HG02623 (cell line): ENCODE measurements at regions not wholly inside any gene's neighbourhood (a gene's known extent, or its start where the extent isn't known, plus 50 kb on each side); places are given as distances from the start of the nearest gene placed in this dataset.

ENCODE experiments used
- ATAC-seq: cut with Tn5 transposase; IDR thresholded peaks from one replicate; pipeline ENCODE4 v1.9.1; 2021; ENCODE audit warnings: moderate library complexity; ENCODE audit not compliant: unreplicated experiment

DNA sequence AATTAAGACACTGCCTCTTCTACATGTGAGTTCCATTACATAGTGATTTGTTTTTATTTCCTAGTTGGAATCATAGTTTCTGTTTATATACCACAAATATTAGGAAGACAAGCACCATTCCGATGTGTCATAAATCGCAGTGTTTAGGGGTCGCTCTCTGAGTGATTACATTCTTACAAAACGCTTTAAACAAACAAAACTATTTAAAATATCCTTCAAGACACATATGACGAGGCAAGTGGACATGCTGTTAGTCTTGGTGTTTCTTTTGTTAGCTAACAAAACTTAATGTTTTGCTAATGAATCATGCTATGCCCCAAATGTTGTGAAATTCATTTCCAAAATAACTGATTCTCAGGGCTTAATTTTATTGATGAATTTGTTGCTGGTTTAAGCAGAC lies 1219.3 kb upstream of the PRKX start:
- ATAC-seq: no peak

DNA sequence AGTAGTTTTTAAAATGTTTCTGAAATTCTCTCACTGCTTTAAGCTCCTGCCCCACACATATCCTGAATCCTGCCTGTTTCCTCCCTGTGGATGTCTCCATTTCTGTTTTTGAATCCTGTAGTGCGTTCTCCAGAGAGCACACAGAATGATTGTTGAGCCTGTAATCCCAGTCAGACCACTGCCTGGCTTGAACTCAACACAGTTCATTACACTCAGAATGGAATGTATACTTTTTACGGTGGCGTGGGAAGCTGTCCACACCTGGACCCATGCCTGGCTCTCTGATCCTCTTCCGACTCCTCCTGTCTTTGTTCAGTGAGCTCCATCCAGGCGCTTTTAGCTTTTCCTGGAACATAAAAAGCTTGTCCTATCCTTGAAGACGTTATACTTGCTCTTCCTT lies 1217.0 kb upstream of the PRKX start:
- no peak for ATAC-seq

DNA sequence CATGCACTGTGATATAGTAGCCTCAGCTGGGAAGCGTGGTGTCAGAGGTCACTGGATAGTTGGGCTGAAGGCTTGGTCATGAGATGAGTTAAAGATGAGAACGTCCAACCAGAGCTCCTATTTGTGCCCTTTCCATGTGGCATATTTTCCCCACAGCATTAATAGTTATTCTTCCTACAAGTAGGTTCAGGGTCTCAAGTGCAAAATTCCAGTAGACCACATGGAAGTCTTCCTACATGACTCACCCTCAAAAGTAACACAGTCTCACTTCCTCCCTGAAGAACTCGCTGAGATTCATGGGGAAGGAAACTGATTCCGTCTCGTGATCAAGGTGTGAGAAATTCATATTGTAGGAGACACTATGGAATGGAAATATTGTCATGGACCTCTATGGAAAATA lies 1212.5 kb upstream of the PRKX start:
- ATAC-seq: no peak

DNA sequence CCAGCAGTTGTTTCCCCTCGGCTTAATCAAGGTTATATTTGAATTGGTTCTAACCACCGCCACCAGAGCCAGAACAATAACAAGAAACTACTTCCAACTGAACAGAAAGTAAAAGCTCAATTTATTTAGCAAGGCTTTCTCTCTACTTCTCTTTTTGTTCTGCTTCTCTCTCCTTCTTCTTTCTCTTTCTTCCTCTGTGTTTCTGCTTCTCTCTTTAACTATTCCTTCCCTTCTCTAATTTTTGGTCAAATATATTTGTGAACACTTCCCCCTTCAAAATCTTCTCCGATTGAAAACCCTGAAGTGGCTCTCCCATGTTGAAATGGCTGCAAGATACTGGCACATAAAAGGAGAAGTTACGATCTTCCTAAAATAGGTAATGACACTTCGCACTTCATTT lies 1195.9 kb upstream of the PRKX start:
- ATAC-seq: no peak

DNA sequence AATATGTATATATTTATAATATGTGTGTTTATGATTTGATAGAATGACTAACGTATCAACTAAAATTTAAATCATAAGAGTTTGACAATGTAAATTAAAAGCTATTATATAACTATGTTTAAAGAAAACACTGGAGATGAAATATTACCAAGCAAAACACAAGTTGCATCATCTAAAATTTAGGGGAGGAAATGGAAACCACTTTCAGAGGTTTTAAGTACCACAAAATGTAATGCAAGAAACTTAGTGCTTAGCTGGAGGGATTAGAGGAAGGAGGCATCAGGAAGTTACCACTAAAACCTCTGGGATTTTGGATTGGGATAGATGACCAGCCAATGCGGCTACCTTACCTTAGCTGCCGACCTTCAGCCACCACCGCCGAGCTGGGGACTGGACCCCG lies 1192.1 kb upstream of the PRKX start:
- no peak for ATAC-seq

DNA sequence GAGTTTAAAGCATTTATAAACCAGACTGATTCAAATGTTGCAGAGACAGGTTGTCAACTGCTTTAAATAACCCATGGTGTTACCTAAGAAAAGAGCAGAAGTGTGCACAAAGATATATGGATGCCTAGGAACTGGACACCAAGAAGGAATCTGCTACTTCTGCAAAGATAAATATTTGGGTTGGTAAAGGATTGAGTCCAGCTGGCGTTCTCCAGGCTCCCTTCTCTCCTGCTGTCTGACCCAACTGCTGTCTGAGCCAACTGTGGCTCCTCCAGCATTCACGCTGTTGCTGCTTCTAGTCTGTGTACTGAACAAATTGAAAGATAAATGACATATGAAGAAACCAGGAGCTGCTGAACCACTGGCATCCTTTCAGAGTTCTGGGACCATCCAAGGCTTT lies 1167.8 kb upstream of the PRKX start:
- no peak for ATAC-seq

DNA sequence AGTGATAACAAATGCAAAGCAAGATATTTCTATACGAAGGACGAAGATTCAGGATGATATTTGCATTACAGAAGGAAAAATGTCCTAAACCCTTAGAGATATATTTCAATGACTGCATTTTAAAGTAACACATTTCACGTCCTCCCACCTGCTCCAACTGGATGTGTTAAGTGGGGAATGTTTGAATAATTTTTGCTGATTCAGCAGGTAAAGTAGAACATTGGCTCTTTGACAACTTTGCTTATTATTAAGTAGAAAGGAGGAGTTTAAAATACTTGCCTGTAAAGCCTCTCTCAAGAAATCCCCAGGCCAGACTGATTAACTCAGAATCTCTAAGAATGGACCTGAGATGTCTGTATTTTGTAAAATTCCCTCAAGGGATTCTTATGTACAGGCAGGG lies 1165.2 kb upstream of the PRKX start:
- ATAC-seq: no peak

DNA sequence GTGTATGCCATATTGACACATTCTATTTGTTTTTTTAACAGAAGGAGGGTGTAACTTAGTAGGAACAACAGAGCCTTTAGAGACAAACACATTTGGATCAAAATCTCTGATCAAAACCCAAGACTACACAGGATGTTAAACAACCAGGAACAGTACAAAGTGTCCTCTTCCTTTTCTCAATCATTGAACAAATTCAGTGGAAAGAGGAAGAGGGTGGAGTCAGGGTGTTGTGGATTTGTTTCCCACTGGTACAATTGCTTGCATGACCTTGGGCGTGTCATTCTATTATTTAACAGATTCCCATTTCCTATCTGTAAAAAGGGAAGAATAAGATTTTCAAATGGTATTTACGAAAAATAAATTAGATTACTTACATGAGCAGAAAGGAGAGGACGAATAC lies 1162.8 kb upstream of the PRKX start:
- no peak for ATAC-seq

DNA sequence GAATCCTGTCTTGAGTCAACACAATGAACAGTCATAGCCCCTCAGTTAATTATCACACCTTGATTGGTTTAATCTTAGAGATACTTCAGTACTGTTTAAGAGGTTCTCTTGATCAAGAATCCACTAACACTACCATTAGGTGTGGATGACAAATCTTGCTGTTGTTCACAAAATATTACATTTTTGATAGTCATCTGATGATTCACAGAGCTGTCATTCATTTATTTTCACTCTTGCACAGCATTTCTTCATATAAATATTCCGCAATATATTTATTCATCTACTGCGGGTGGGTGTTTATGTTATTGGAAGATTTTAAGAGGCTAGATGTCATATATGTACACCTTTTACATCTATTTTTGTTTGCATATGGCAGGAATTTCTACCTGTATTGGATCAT lies 1138.1 kb upstream of the PRKX start:
- no peak for ATAC-seq

DNA sequence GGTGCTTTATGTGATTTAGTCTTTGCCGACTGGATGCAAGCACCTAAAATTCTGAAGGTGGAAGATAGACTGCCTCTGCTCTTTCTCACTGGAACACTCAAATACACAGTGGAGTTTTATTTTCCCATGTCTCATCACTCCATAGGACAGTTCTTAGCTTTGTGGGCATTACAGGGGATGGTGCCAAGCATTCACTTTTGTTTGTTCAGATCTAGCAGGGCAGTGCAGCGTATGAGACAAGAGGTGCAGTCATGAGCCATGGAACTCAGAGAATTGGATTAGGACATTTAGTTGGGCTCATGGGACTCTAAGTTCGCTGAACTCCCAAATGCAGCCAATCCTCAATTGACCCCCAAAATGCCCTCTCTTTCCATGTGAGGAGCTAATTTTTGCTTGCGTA lies 1136.9 kb upstream of the PRKX start:
- ATAC-seq: no peak

DNA sequence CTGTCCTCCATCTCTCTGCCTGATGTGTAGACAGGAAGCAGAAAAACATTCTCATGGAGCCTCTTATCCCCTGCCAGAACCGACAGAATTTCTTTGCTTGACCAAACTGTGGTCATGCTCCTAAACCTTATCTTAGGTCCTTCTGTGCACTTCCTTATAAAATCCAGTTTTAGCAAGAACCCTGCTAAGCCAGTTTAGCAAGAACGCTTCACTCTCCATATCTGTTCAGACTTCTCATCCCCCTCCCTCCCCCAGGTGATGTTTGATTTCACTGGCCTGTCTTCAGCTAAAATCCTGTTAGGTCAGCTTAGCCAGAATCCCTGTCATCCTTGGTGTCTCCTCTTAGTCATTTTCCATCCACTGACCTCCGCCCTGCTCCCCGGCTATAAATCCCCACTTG lies 1130.9 kb upstream of the PRKX start:
- ATAC-seq: no peak

DNA sequence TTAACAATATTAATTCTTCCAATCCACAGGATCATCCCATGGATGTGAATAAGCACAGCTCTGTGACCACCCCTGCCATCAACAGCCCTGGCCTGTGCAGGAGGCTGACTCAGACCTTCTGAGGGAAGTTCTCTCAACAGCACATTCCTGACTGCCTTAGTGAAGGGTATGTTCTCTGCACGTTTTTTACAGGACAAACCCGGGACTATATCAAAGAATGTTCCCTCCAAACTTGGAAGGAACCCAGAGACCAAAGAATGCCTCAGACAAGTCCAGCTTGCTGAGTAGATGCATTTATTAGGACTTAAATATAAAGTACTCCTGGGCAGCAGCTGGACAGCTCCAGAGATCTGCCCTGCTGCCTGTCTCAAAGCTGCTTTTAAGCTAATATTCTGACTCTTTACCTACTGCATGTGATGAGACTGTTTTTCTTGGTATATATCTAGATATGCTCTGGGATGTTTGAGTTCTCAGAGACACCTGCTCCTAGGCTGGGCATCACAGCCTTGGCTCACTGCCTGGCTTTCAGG lies 1127.8 kb upstream of the PRKX start:
- ATAC-seq: no peak

DNA sequence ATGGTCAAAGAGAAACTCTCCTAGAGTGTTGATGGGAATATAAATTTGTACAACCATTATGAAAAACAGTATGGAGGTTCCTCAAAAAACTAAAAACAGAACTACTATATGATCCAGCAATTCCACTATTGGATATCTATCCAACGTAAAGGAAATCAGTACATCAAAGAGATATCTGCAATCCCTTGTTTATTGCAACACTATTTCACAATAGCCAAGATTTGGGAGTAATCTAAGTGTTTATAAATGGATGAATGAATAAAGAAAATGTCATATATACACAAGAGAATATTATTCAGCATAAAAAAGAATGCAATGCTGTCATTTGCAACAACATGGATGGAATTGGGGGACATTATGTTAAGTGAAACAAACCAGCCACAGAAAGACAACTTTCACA lies 1118.1 kb upstream of the PRKX start:
- no peak for ATAC-seq

DNA sequence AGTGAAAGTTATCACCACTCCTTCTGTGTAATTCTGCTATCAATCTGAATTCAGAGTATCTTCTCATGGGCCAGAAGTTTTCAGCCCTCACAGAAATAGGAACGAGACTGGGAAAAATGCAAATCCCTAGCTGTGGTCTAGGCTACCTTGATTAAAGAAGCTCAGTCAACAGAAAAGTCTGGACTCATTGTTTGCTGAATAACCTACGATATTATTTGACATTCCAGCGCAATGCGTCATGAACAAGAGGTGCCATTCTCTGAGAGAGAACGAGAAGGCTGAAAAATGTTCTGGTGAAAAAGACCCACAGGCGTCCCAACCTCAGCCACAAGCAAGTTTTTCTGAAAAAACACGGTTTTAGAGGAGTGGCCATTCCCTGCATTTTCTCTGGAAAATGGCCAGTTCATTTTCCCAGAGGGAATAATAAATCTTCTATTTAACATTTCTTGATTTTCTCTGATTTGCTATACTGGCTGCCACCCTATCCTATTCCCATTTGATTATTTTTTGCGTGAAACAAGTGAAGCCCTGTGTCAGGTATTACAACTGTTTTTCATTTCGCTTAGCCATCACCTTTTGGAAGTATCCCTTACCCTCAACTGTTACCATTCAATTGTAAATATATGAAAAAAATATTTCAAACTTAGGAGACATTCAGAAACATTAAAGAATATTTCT lies 1117.6 kb upstream of the PRKX start:
- ATAC-seq: no peak

DNA sequence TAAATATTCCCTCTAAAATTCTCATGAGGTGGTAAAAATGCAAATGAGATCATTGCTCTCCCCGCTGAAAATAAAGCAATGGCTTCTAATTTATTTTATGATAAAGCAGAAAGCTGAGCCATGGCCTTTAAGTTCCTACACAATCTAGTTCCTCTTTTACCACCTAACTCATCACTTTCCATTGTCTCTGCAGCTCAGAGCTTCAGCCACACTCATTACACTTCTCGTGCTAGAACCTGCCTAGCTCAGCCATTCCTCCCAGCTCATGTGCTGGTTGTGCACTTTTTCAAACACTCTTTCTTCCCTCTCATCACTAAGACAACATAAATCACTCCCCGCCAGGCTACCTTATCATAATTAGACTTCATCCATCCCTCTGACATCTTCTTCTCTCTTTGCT lies 1112.1 kb upstream of the PRKX start:
- ATAC-seq: no peak

DNA sequence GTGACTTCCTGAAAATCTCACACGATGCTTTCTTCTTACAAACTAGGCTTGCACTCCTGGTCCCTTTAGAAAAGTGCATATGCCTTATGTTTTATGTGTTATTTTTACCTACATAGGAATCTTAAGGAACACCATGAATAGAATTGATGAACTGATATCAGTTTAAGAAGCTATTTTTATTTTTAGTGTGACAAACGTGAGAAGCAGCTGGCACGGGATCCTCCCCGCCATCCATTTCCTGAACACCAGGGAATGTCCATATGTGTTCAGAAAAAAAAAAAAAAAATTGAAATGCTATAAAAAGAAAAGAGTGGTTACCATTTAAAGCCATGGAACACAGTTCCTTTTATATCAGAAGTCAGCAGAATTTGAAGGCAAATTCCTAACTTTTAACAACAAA lies 1096.1 kb upstream of the PRKX start:
- ATAC-seq: no peak

DNA sequence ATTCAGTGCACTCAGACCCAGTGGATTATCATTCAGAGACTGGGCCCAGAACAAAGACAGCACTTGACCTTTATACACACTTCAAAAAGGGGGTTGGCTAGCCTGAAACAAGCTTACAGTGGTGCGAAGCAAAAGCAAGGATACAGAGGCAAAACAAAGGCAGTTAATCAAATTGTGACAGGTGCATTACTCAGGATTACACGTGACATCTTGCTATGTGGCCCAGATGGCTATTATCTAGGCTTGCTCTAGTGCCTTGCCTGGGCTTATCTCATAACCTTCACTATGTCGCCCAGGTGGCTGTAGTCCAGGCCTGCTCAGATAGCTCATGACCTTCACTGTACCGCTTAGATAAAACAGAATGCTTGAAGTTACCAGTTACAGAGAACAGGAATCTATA lies 1092.1 kb upstream of the PRKX start:
- no peak for ATAC-seq

DNA sequence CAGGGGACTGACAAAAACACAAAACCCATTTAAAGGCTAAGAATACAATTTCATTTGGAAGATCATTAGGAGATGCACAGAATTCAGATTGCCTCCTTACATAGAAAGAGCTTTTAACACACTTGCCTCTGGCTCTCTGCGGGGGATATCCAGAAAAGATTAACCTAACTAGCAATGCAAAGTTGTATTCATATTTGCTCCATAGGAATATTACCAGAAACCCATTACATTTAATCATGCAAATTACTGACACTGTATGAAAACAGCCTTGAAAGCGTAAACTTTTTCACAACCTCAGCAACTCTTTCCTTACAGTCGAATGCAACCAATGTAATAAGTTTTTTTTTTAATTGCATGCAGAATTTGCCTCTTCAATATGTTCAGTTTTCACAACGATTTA lies 1087.3 kb upstream of the PRKX start:
- no peak for ATAC-seq

DNA sequence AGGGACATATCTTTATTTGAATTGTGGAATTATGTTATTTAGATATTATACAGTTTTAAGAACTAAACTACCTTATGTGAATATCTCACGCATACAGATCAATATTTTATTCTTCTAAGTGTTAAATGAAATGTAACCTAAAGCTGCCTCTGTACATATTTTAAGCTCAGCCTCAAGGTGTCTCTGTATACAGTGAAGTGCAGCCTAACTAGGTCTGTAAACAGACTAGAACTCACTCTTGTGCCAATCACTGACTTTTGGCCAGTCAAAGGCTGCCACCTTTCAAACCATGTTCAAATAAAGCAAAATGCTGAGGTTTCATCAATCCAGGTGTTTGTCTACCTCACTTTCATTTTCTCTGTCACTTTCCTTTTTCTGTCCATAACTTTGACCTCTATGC lies 1074.5 kb upstream of the PRKX start:
- no peak for ATAC-seq

DNA sequence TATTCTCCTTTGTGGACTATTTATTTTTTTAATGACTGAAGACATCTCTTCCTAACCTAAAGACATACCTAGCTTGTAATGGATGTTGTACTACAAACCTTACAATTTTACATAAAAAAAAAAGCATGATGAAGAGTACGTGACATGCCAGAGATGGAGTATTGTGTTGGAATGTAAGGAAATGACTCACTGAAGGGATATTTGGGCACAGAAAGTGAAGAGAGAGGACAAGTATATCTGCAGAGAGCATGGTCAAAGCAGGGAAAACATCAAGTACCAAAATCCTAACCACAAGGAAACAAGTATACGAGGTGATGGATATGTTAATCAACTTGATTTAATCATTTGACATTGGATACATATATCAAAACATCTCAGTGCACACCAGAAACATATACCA lies 1051.4 kb upstream of the PRKX start:
- no peak for ATAC-seq

DNA sequence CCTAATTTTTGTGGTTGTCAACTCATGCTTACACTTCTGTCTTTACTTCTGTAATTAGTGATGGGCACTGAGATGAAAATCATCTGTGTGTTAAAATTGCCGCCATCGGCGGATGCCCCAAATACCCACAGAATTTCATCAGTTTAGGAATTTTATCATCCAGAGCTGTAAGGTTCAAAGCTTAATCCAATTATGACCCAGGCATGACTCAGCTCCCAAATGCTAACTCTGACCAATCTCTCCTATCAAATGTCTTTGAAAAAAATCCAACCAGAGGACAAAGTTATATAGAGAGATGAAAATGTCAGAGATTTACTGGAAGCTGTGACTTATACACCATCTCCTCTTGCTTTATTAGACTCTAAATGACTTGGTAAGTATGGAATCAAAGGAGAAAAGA lies 1048.7 kb upstream of the PRKX start:
- no peak for ATAC-seq

DNA sequence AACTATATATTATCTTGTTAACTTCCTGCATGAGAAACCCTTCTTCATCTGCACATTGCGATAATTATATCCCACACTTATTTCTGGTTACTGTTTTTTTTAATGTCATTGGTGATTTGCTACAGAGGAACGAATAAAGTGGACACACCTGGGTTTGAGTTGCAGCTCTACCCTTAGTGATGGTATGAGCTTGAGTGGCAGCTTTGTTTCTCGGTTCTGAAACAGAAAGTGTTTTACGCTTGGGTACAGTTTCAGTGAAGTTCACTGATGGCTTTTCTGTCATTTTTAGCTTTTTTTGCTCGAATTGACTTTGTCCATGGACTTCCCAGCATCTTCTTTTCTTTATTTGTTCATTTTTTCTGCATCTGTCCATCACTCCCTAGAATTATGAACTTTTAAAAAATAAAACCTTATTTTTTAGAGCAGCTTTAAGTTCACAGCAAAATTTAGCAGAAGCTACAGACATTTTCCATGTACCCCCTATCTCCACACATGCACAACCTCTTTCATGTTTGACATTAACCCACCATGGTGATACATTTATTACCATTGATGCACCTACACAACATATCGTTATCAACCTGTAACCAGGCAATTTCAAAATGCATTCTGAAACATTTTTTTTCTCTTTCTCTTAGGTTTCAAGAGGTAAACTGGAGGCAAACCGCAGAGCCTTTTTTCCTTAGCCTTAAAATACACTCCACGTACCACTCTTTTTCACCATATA lies 1041.6 kb upstream of the PRKX start:
- peak; percentile 94 for ATAC-seq

DNA sequence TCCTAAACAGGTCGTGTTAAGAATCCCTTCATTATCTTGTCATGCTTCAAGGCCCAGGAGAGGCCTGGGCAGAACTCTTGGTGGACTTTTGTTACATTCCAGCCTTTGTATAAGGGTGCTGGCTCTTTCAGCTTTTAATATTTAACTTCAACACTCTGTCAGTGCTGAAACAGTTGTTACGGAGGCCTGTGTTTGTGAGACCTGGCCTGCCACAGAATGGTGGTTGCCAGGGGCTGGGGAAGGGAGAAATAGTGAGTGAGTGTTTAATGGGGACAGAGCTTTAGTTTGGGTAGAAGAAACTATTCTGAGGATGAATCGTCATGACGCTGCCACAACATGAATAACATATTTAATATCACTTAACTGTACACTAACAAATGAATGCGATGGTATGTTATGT lies 1027.6 kb upstream of the PRKX start:
- ATAC-seq: no peak
